HG03039 (cell line): ENCODE measurements at regions not wholly inside any gene's neighbourhood (a gene's known extent, or its start where the extent isn't known, plus 50 kb on each side); places are given as distances from the start of the nearest gene placed in this dataset.
"Not testable (repeated sequence)": the region's sequence is repeated elsewhere in the genome, so short reads cannot be mapped to it uniquely, and the experiment has no call there.

Experiments
- ATAC-seq: cut with Tn5 transposase; IDR thresholded peaks from one replicate; pipeline ENCODE4 v1.9.1; 2021; ENCODE audit warnings: mild to moderate bottlenecking, moderate library complexity; ENCODE audit not compliant: unreplicated experiment

- ATAC-seq = no peak
Observed at GRCh38 chr4:186813377-186814068, 89.9 kb upstream of the FAT1 start.

- no peak for ATAC-seq
Observed at GRCh38 chr4:186814535-186815070, 90.9 kb upstream of the FAT1 start.

GRCh38 chr4:186819342-186820086 is 95.9 kb upstream of the FAT1 start:
- no peak for ATAC-seq

- no peak for ATAC-seq
Observed at GRCh38 chr4:186820391-186820891, 96.8 kb upstream of the FAT1 start.

GRCh38 chr4:186823989-186824388 is 100.3 kb upstream of the FAT1 start:
- no peak for ATAC-seq

GRCh38 chr4:186825069-186825468 is 101.4 kb upstream of the FAT1 start:
- no peak for ATAC-seq

- ATAC-seq = no peak
Observed at GRCh38 chr4:186826006-186826405, 102.3 kb upstream of the FAT1 start.

GRCh38 chr4:186826846-186827533 is 103.3 kb upstream of the FAT1 start:
- no peak for ATAC-seq

- no peak for ATAC-seq
Observed at GRCh38 chr4:186827534-186827897, 103.9 kb upstream of the FAT1 start.

- ATAC-seq = no peak
Observed at GRCh38 chr4:186829097-186829496, 105.4 kb upstream of the FAT1 start.

- no peak for ATAC-seq
Observed at GRCh38 chr4:186829740-186830449, 106.2 kb upstream of the FAT1 start.

- no peak for ATAC-seq
Observed at GRCh38 chr4:186831574-186831973, 107.9 kb upstream of the FAT1 start.

- no peak for ATAC-seq
Observed at GRCh38 chr4:186832906-186833305, 109.2 kb upstream of the FAT1 start.

- ATAC-seq = not testable (repeated sequence)
Observed at GRCh38 chr4:186837463-186837862, 113.8 kb upstream of the FAT1 start.

- ATAC-seq = no peak
Observed at GRCh38 chr4:186838295-186838694, 114.6 kb upstream of the FAT1 start.

GRCh38 chr4:186839122-186840037 is 115.7 kb upstream of the FAT1 start:
- ATAC-seq = no peak

- no peak for ATAC-seq
Observed at GRCh38 chr4:186840222-186840701, 116.6 kb upstream of the FAT1 start.

GRCh38 chr4:186840771-186841301 is 117.2 kb upstream of the FAT1 start:
- ATAC-seq = no peak

- ATAC-seq = no peak
Observed at GRCh38 chr4:186844059-186844681, 120.5 kb upstream of the FAT1 start.
